Transverse colon (tissue), 4 donors: ENCODE measurements at regions not wholly inside any gene's neighbourhood (a gene's known extent, or its start where the extent isn't known, plus 50 kb on each side); places are given as distances from the start of the nearest gene placed in this dataset.

Experiments
- EP300 ChIP-seq: sonication (generic); formaldehyde crosslinking; IDR thresholded peaks from one replicate; pipeline ENCODE4 v1.6.1; 2017; ENCODE audit warnings: antibody characterized with exemption, low read depth
- POLR2A ChIP-seq: fragments of 450-650 bp; IDR thresholded peaks from one replicate; pipeline ENCODE4 v1.6.1; 2016; ENCODE audit warnings: antibody characterized with exemption, mild to moderate bottlenecking, moderate library complexity
- POLR2AphosphoS5 ChIP-seq, 3 donors: sonication (generic); formaldehyde crosslinking; IDR thresholded peaks; one replicate each; pipeline ENCODE4 v1.6.1; 2016; ENCODE audit warnings: antibody characterized with exemption in 3 of 3
- TF ChIP-seq, protein P1 (sequence below), 5 experiments: fragments of 200-600 bp in 3 of 5; fragments of 450-650 bp in 2 of 5; sonication (generic) in 3 of 5; IDR thresholded peaks; 1 replicate in 2 of 5; 2 replicates in 3 of 5; pipeline ENCODE4 v1.5.1; 2016 to 2017; ENCODE audit warnings: antibody characterized with exemption in 5 of 5, inconsistent platforms in 3 of 5, mild to moderate bottlenecking in 2 of 5, moderate library complexity in 1 of 5

DNA sequence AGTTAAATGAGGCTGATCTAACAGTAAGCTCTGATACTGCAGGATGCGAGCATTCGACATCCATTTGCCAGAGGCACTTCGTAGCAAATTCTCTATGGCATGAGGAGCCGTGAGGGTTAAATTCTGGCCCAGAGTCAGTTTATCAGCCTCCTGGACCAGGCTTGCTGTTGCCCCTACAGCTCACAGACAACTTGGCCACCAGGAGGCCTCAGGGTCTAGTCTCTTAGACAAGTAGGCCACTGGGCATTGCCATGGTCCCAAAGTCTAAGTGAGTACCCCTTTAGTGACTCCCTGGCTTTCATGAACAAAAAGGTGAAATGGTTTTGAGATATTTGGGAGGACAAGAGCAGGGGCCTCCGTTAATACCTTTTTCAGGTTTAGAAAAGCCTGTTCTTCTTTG lies 178.0 kb upstream of the MBL2 start:
- TF ChIP-seq, protein P1, sequence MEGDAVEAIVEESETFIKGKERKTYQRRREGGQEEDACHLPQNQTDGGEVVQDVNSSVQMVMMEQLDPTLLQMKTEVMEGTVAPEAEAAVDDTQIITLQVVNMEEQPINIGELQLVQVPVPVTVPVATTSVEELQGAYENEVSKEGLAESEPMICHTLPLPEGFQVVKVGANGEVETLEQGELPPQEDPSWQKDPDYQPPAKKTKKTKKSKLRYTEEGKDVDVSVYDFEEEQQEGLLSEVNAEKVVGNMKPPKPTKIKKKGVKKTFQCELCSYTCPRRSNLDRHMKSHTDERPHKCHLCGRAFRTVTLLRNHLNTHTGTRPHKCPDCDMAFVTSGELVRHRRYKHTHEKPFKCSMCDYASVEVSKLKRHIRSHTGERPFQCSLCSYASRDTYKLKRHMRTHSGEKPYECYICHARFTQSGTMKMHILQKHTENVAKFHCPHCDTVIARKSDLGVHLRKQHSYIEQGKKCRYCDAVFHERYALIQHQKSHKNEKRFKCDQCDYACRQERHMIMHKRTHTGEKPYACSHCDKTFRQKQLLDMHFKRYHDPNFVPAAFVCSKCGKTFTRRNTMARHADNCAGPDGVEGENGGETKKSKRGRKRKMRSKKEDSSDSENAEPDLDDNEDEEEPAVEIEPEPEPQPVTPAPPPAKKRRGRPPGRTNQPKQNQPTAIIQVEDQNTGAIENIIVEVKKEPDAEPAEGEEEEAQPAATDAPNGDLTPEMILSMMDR (IDR thresholded peaks at IDR 0.05), result no peak
- TF ChIP-seq POLR2A (no peak), POLR2AphosphoS5 (IDR thresholded peaks at IDR 0.05) (no peak), EP300 (no peak)
